GM18519 (cell line): ENCODE measurements at regions not wholly inside any gene's neighbourhood (a gene's known extent, or its start where the extent isn't known, plus 50 kb on each side); places are given as distances from the start of the nearest gene placed in this dataset.

Source experiments
- ATAC-seq: cut with Tn5 transposase; IDR thresholded peaks from one replicate; pipeline ENCODE4 v1.9.1; 2021; ENCODE audit warnings: mild to moderate bottlenecking, moderate library complexity; ENCODE audit not compliant: unreplicated experiment, low FRiP score

GRCh38 chr7:138405496-138405895, 54.6 kb upstream of the TRIM24 start:
- no peak for ATAC-seq

- ATAC-seq, result no peak
These were observed 52.3 kb upstream of the TRIM24 start for GRCh38 chr7:138407792-138408191.
